Inferior parietal cortex (tissue), 1 donor: ENCODE measurements at regions not wholly inside any gene's neighbourhood (a gene's known extent, or its start where the extent isn't known, plus 50 kb on each side); places are given as distances from the start of the nearest gene placed in this dataset.

Source experiments
- DNase-seq: peaks from one replicate; pipeline ENCODE4 v3.0.0-alpha.2; 2016; ENCODE audit errors: extremely low spot score

GRCh38 chr7:25947669-25948516 lies 204.1 kb upstream of the NFE2L3 start:
- DNase-seq = no peak

- DNase-seq = no peak
Observed at GRCh38 chr7:25949736-25950487, 202.1 kb upstream of the NFE2L3 start.

GRCh38 chr7:25950488-25951413 lies 201.2 kb upstream of the NFE2L3 start:
- DNase-seq = peak; percentile 53

- DNase-seq = no peak
Observed at GRCh38 chr7:25951414-25952260, 200.4 kb upstream of the NFE2L3 start.

GRCh38 chr7:25952261-25953057 lies 199.5 kb upstream of the NFE2L3 start:
- no peak for DNase-seq

- DNase-seq = no peak
Observed at GRCh38 chr7:25953859-25954258, 198.1 kb upstream of the NFE2L3 start.

GRCh38 chr7:25954395-25954794 lies 197.6 kb upstream of the NFE2L3 start:
- no peak for DNase-seq

GRCh38 chr7:25959168-25959734 lies 192.7 kb upstream of the NFE2L3 start:
- DNase-seq = no peak

GRCh38 chr7:25963733-25964132 lies 188.3 kb upstream of the NFE2L3 start:
- no peak for DNase-seq

- no peak for DNase-seq
Observed at GRCh38 chr7:25964483-25964991, 187.5 kb upstream of the NFE2L3 start.

- no peak for DNase-seq
Observed at GRCh38 chr7:25965405-25966123, 186.4 kb upstream of the NFE2L3 start.

- no peak for DNase-seq
Observed at GRCh38 chr7:25966469-25966868, 185.5 kb upstream of the NFE2L3 start.

- DNase-seq = no peak
Observed at GRCh38 chr7:25967278-25968204, 184.5 kb upstream of the NFE2L3 start.

GRCh38 chr7:25968205-25968993 lies 183.6 kb upstream of the NFE2L3 start:
- DNase-seq = no peak

GRCh38 chr7:25970356-25970755 lies 181.6 kb upstream of the NFE2L3 start:
- DNase-seq = no peak

- no peak for DNase-seq
Observed at GRCh38 chr7:25970911-25971310, 181.1 kb upstream of the NFE2L3 start.

GRCh38 chr7:25976630-25977029 lies 175.4 kb upstream of the NFE2L3 start:
- no peak for DNase-seq
